ENCODE measurements at regions not wholly inside any gene's neighbourhood (a gene's known extent, or its start where the extent isn't known, plus 50 kb on each side); places are given as distances from the start of the nearest gene placed in this dataset.

DNA sequence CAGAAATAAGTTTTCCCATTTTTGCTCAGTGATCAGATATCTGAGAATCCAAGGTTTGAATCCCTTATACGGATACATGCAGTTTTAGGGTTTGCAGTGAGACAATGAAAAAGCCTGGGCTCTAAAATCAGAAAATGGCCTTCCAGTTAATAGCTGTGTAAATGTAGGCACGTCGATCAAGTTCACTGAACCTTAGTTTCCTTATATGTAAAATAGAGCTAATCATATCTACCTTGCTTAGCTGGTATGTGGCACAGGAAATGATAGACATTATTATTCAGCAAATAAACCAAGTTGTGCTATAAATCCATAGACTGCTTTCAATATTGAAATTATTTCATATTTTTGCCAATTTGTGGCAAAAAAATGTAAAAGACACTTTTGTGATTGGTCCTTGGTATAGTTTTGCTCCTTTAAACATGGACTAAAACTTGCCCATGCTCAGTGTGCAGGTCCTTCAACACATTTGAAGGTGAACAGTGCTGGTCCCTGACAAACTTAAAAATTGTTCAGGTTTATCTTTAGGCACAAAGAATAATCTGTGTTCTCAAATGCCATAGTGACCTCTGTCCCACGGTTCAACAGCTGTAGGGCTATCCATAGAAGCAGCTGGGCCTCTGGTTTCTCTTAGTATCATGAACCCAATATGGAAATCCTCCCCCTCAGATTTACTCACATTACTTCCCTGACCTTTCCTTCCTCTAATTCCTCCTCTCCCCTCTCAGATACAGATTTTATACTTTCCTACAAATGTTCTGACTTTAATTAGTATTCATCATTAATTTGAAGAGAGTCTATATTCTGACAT, 51.0 kb downstream of the CCDC54 start:
- no peak for DNase-seq

DNA sequence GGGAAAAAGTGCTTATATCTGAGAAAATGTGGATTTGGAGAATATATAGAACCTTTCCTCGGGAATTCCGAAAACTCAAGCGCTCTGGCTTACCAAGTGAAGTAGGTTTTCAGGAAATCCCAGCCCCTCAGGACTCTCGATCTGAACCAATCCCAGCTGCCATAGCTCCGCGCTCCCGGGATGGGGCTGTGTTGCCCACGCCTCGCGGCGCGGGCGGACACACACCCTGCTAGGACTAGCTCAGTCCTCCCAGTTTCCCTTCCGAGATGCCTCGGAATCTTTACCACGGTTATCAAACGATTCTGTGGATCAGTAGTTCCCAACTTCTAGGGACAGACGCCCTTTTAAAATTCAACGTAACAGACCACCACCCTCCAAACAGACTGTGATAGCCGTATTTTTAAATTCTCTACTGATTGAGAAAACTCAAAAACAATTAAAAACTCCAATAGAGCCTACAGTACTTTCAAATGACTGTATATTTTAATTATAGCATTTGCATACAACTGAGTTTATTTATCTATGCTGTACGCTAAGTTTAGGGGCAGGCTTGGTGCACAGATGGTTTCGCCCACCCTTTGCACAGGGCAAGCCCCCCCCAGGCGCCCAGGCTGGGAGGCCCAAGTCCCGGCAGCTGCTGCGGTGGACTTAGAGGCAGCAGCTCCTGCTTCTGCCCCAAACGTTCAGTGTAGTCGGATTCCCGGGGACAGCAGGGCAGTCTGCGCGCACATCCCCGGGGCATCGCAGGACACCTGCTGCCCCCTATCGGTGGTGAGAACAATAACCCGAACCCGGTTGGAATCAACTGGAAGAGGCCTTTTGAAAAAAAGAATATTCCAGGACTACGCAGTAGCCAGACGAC, 52.3 kb downstream of the CCDC54 start:
- DNase-seq = peak; percentile 57

- DNase-seq = no peak
Observed at GRCh38 chr3:107430214-107430995, 53.2 kb downstream of the CCDC54 start.

DNA sequence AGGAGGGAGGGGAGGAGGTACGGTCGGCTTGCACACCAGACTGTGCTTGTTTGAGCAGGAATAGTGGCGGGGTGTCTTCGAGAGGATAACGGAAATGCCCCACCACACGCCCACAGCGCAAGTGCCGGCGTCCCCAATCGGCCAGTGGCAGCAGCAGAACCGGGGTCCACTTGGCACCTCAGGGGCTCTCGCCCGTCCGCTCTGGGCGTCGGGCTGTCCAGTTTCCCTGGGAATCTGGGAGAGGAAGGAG, 53.7 kb downstream of the CCDC54 start:
- no peak for DNase-seq

DNA sequence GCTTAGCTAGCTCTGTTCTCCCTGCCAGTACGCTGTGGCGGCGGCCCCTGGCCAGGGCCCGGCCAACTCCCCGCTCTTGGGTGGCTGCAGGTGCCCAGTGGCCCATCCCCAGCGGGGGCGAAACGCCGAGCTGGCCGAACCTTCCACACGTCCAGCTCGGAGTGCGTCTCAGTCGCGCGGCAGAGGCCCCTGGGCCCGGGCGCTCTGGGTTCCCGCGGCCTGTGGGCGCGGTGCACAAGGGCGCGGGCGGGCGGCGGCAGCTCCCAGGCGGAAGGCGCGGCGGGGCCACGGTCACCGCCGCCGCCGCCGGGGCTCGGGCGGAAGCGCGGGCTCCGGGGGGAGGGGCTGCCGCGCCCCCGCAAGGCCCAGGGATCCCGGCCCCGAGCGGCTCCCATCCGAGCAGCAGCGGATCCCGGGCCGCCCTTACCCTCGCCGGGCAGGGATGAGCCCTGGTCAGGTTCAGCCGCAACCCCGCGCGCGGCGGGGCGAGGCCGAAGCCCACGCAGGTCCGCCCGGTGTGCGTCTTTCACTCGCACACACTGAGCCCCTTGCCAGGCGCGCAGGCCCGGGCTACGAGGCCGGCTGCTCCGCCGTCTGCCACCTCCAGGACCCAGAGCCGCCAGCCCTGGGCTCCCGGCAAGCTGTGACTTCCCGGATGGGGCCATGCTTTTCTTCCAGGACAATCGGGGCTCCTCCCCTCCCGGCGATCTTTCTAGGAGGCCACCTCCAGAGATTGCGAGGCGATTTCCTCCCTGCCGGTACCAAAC, 54.2 kb downstream of the CCDC54 start:
- DNase-seq = peak; percentile 22

GRCh38 chr3:107432013-107432515, 54.8 kb downstream of the CCDC54 start:
- DNase-seq = no peak

GRCh38 chr3:107432646-107433045, 55.4 kb downstream of the CCDC54 start:
- DNase-seq = no peak

- no peak for DNase-seq
Observed at GRCh38 chr3:107436029-107436428, 58.8 kb downstream of the CCDC54 start.

- no peak for DNase-seq
Observed at GRCh38 chr3:107438671-107439070, 61.4 kb downstream of the CCDC54 start.

- DNase-seq = no peak
Observed at GRCh38 chr3:107441617-107442016, 64.4 kb downstream of the CCDC54 start.

DNA sequence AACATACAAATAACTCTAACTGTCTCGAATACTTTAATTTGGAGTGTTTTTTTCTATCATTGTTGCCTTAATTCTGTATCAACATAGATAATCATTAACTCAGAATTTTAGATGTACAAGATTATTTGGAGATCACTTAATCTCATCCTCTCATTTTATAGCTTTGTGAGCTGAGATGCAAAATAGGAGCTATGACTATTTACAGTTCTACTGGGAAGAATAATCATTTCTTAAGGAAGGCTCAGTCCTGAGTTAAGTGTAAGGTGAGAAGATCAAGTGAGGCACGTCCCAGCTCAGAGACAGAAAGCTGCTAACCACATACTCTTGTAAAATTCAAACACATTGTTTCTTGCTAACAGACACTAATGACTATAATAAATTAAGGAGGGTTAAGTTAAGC, 66.2 kb downstream of the CCDC54 start:
- no peak for DNase-seq

DNA sequence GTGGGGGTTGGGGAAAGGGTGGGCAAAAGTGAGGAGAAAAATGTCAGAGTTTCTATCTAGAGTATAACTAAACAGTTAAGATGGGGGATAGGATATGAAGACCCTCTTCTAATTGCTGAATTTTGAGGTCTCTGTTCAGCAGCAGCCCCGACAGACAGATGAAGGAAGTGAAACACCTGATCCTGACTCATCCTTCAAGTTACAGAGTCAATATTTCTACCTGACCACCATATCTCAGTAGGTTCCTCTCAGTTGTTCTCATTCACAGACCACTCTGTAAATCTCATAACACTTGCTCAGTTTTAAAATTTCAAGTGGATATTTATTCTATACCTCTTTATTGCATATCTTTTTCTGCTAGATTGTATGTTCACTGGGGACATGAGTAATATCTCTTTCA, 69.5 kb downstream of the CCDC54 start:
- DNase-seq = no peak

DNA sequence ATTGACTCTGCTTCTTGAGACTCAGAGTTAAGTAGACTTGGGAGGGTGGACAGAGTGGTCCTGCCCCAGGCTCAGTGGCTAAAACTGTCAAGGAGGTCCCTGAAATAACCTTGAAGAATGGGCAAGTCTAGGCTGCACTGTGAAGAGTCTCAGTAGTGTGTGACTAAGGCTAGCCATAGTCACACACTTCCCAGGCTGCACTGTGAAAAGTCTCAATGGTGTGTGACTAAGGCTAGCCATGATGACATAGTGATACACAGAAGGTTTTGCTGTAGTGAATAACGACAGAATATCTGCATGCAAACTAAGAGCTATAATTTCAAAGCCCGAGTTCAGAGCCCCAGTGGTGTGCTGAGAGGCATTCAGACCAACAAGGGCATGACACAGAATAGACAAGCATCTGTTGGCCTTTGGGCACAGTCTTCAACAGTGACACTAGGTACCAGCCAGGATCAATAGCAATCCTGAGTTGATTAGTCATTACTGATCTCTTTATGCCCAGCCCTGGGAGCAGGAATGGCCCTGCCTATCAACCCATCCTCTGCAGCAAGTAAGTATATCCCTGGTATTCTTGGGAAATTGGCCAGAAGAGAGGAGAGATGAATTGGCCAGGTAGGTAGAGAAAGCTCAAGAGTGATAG, 72.4 kb upstream of the BBX start:
- no peak for DNase-seq

- no peak for DNase-seq
Observed at GRCh38 chr3:107452436-107452835, 70.3 kb upstream of the BBX start.

DNA sequence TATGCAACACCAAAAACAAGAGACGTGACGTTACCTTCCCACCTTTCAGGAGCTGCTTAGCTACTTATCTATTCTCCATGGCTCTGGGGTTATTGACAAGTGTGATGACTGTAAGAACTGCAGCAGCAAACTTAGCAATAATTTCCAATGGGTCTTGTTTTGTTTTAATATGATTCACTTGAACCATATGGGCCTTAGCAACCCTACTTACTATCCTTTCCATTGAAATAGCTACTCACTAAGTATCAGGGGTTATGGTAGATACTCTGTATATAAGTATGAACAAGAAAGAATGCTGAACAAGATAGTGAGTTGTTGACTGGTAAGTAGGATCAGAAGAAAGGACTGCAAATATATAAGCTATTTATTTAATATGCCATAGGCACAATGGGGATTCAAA, 69.3 kb upstream of the BBX start:
- no peak for DNase-seq

GRCh38 chr3:107455621-107456020, 67.1 kb upstream of the BBX start:
- DNase-seq = no peak

GRCh38 chr3:107456501-107456900, 66.3 kb upstream of the BBX start:
- no peak for DNase-seq

DNA sequence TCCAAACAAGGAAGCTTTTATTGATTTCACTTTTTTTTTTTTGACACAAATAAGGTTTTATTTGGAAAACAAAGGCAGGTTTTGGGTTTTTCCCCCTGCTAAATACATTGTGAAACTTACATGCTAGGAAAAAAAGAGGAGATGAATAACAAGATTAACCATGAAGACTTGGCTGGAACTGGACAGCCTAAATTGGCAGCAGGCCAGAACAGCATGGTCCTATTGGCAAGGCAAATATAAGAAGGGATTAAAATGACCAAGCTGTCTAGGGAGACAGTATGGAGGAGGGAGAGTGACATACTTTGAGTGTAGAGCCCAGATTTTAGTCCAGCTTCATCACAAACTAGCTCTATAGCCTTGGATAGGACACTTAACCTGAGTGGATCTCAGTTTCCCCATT, 63.9 kb upstream of the BBX start:
- no peak for DNase-seq

- DNase-seq = no peak
Observed at GRCh38 chr3:107461721-107462120, 61.0 kb upstream of the BBX start.

GRCh38 chr3:107464037-107464436, 58.7 kb upstream of the BBX start:
- DNase-seq = no peak

GRCh38 chr3:107465064-107465631, 57.6 kb upstream of the BBX start:
- DNase-seq = no peak

GRCh38 chr3:107468782-107469181, 54.0 kb upstream of the BBX start:
- DNase-seq = no peak

All from NCI-H226 (cell line).